Suprapubic skin (tissue), 4 donors: ENCODE measurements at regions not wholly inside any gene's neighbourhood (a gene's known extent, or its start where the extent isn't known, plus 50 kb on each side); places are given as distances from the start of the nearest gene placed in this dataset.

ENCODE experiments used
- CTCF ChIP-seq, 2 donors: fragments of 200-600 bp in 1 of 2; fragments of 450-650 bp in 1 of 2; sonication (generic) in 1 of 2; IDR thresholded peaks; one replicate each; pipeline ENCODE4 v1.5.1; 2016 to 2019; ENCODE audit warnings: antibody characterized with exemption in 2 of 2, mild to moderate bottlenecking in 1 of 2, moderate library complexity in 1 of 2
- POLR2A ChIP-seq, 2 donors: fragments of 450-650 bp; IDR thresholded peaks; one replicate each; pipeline ENCODE4 v1.6.1; 2017; ENCODE audit warnings: antibody characterized with exemption in 2 of 2, mild to moderate bottlenecking in 2 of 2, moderate library complexity in 2 of 2
- POLR2AphosphoS5 ChIP-seq, 3 donors: sonication (generic); formaldehyde crosslinking; IDR thresholded peaks; one replicate each; pipeline ENCODE4 v1.6.1; 2017; ENCODE audit warnings: antibody characterized with exemption in 3 of 3

GRCh38 chr6:71056656-71057055 lies 99.8 kb upstream of the B3GAT2 start:
- no peak for TF ChIP-seq CTCF (IDR thresholded peaks at IDR 0.05)
- no peak for TF ChIP-seq POLR2A (IDR thresholded peaks at IDR 0.05)
- no peak for TF ChIP-seq POLR2AphosphoS5 (IDR thresholded peaks at IDR 0.05)
